ENCODE measurements at regions not wholly inside any gene's neighbourhood (a gene's known extent, or its start where the extent isn't known, plus 50 kb on each side); places are given as distances from the start of the nearest gene placed in this dataset.

- H3K9ac ChIP-seq (ENCODE audit: low read depth in 2 of 2, low read length in 2 of 2) = no peak overlapping the region
- no peaks in the 10 kb centered on the region for H3K27me3 ChIP-seq
- H3K36me3 ChIP-seq = no peaks in the 10 kb centered on the region
- H3K4me3 ChIP-seq = no peak overlapping the region
- no peaks in the 10 kb centered on the region for H3K4me1 ChIP-seq
- H3K9me3 ChIP-seq = no peaks in the 10 kb centered on the region
- TF ChIP-seq CTCF (IDR thresholded peaks at IDR 0.05) = no peak
- intact Hi-C loops (cut with DNase I) = no loop called here
- no peak overlapping the region for H3K27ac ChIP-seq
- no peak for DNase-seq
Observed at GRCh38 chr14:84112589-84112988, 1417.4 kb upstream of the FLRT2 start.

- H3K4me3 ChIP-seq = no peak overlapping the region
- DNase-seq = no peak
Observed at GRCh38 chr14:84125676-84126075, 1404.3 kb upstream of the FLRT2 start.

GRCh38 chr14:84127495-84127894 lies 1402.4 kb upstream of the FLRT2 start:
- intact Hi-C loops (cut with DNase I) = no loop called here
- DNase-seq = no peak
- Histone ChIP-seq H3K27ac (no peak overlapping the region), H3K36me3 (no peaks in the 10 kb centered on the region), H3K9ac (ENCODE audit: low read depth in 2 of 2, low read length in 2 of 2) (no peak overlapping the region), H3K27me3 (no peaks in the 10 kb centered on the region), H3K9me3 (no peaks in the 10 kb centered on the region), H3K4me1 (no peaks in the 10 kb centered on the region), H3K4me3 (no peak overlapping the region)
- no peak for TF ChIP-seq CTCF (IDR thresholded peaks at IDR 0.05)

More at GRCh38 chr14:84125676-84126075, 1404.3 kb upstream of the FLRT2 start:
- no peaks in the 10 kb centered on the region for H3K27me3 ChIP-seq
- H3K9me3 ChIP-seq = no peaks in the 10 kb centered on the region
- intact Hi-C loops (cut with DNase I) = no loop called here
- H3K36me3 ChIP-seq = no peaks in the 10 kb centered on the region
- no peaks in the 10 kb centered on the region for H3K4me1 ChIP-seq
- TF ChIP-seq CTCF (IDR thresholded peaks at IDR 0.05) = no peak
- H3K27ac ChIP-seq = no peak overlapping the region
- no peak overlapping the region for H3K9ac ChIP-seq (ENCODE audit: low read depth in 2 of 2, low read length in 2 of 2)

GRCh38 chr14:84128050-84128449 lies 1401.9 kb upstream of the FLRT2 start:
- DNase-seq = no peak
- Histone ChIP-seq H3K9ac (ENCODE audit: low read depth in 2 of 2, low read length in 2 of 2) (no peak overlapping the region), H3K36me3 (no peaks in the 10 kb centered on the region), H3K27me3 (no peaks in the 10 kb centered on the region), H3K4me1 (no peaks in the 10 kb centered on the region), H3K9me3 (no peaks in the 10 kb centered on the region), H3K4me3 (no peak overlapping the region), H3K27ac (no peak overlapping the region)
- TF ChIP-seq CTCF (IDR thresholded peaks at IDR 0.05) = no peak
- intact Hi-C loops (cut with DNase I) = no loop called here

GRCh38 chr14:84129007-84129406 lies 1400.9 kb upstream of the FLRT2 start:
- Histone ChIP-seq H3K9ac (ENCODE audit: low read depth in 2 of 2, low read length in 2 of 2) (no peak overlapping the region), H3K27ac (no peak overlapping the region), H3K36me3 (no peaks in the 10 kb centered on the region), H3K4me1 (no peaks in the 10 kb centered on the region), H3K9me3 (no peaks in the 10 kb centered on the region), H3K4me3 (no peak overlapping the region), H3K27me3 (no peaks in the 10 kb centered on the region)
- TF ChIP-seq CTCF (IDR thresholded peaks at IDR 0.05) = no peak
- intact Hi-C loops (cut with DNase I) = no loop called here
- no peak for DNase-seq

GRCh38 chr14:84129941-84130340 lies 1400.0 kb upstream of the FLRT2 start:
- intact Hi-C loops (cut with DNase I) = no loop called here
- H3K9ac ChIP-seq (ENCODE audit: low read depth in 2 of 2, low read length in 2 of 2) = no peak overlapping the region
- no peaks in the 10 kb centered on the region for H3K27me3 ChIP-seq
- DNase-seq = no peak
- no peak for TF ChIP-seq CTCF (IDR thresholded peaks at IDR 0.05)
- H3K4me3 ChIP-seq = no peak overlapping the region
- H3K27ac ChIP-seq = no peak overlapping the region
- H3K36me3 ChIP-seq = no peaks in the 10 kb centered on the region
- H3K4me1 ChIP-seq = no peaks in the 10 kb centered on the region
- H3K9me3 ChIP-seq = no peaks in the 10 kb centered on the region
